ENCODE measurements at regions not wholly inside any gene's neighbourhood (a gene's known extent, or its start where the extent isn't known, plus 50 kb on each side); places are given as distances from the start of the nearest gene placed in this dataset.
A peak's percentile ranks its signal among the peaks of the same experiment; 100 is the strongest.

- Histone ChIP-seq H4K20me1 (ENCODE audit: insufficient read depth, low read length) (no peaks in the 10 kb centered on the region), H3K4me2 (ENCODE audit: insufficient read depth, low read length) (no peak overlapping the region), H3K36me3 (ENCODE audit: insufficient read depth, low read length) (no peaks in the 10 kb centered on the region), H3K9me3 (ENCODE audit: low read depth, low read length) (no peaks in the 10 kb centered on the region), H3K4me3 (ENCODE audit: insufficient read depth, low read length) (no peak overlapping the region), H3K27ac (ENCODE audit: low read depth, low read length) (no peak overlapping the region), H3K79me2 (ENCODE audit: insufficient read depth, low read length) (no peaks in the 10 kb centered on the region), H3K27me3 (ENCODE audit: insufficient read depth, low read length) (peaks cover 11% of the 10 kb centered on the region), H2AFZ (ENCODE audit: low read length) (no peak overlapping the region), H3K4me1 (ENCODE audit: insufficient read depth, low read length) (peaks cover 7% of the 10 kb centered on the region)
- DNase-seq (ENCODE audit: insufficient read length, low spot score, missing footprints) = no peak
- TF ChIP-seq, protein P1, sequence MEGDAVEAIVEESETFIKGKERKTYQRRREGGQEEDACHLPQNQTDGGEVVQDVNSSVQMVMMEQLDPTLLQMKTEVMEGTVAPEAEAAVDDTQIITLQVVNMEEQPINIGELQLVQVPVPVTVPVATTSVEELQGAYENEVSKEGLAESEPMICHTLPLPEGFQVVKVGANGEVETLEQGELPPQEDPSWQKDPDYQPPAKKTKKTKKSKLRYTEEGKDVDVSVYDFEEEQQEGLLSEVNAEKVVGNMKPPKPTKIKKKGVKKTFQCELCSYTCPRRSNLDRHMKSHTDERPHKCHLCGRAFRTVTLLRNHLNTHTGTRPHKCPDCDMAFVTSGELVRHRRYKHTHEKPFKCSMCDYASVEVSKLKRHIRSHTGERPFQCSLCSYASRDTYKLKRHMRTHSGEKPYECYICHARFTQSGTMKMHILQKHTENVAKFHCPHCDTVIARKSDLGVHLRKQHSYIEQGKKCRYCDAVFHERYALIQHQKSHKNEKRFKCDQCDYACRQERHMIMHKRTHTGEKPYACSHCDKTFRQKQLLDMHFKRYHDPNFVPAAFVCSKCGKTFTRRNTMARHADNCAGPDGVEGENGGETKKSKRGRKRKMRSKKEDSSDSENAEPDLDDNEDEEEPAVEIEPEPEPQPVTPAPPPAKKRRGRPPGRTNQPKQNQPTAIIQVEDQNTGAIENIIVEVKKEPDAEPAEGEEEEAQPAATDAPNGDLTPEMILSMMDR (IDR thresholded peaks at IDR 0.05; ENCODE audit: extremely low read depth, low read depth, low read length) = no peak
Observed at GRCh38 chr13:26927511-26927910, 166.9 kb upstream of the GPR12 start.

GRCh38 chr13:26926371-26926770, 165.8 kb upstream of the GPR12 start:
- Histone ChIP-seq H3K27me3 (ENCODE audit: insufficient read depth, low read length) (peaks cover 16% of the 10 kb centered on the region), H2AFZ (ENCODE audit: low read length) (no peak overlapping the region), H3K4me3 (ENCODE audit: insufficient read depth, low read length) (no peak overlapping the region), H3K36me3 (ENCODE audit: insufficient read depth, low read length) (no peaks in the 10 kb centered on the region), H3K79me2 (ENCODE audit: insufficient read depth, low read length) (no peaks in the 10 kb centered on the region), H3K4me1 (ENCODE audit: insufficient read depth, low read length) (peaks cover 7% of the 10 kb centered on the region), H3K27ac (ENCODE audit: low read depth, low read length) (no peak overlapping the region), H3K4me2 (ENCODE audit: insufficient read depth, low read length) (no peak overlapping the region), H4K20me1 (ENCODE audit: insufficient read depth, low read length) (no peaks in the 10 kb centered on the region), H3K9me3 (ENCODE audit: low read depth, low read length) (no peaks in the 10 kb centered on the region)
- TF ChIP-seq, protein P1 (IDR thresholded peaks at IDR 0.05; ENCODE audit: extremely low read depth, low read depth, low read length) = no peak
- no peak for DNase-seq (ENCODE audit: insufficient read length, low spot score, missing footprints)

GRCh38 chr13:26923824-26924605, 163.4 kb upstream of the GPR12 start:
- H4K20me1 ChIP-seq (ENCODE audit: insufficient read depth, low read length) = no peaks in the 10 kb centered on the region
- DNase-seq (ENCODE audit: insufficient read length, low spot score, missing footprints) = no peak
- H2AFZ ChIP-seq (ENCODE audit: low read length) = no peak overlapping the region
- H3K9me3 ChIP-seq (ENCODE audit: low read depth, low read length) = no peaks in the 10 kb centered on the region
- H3K4me2 ChIP-seq (ENCODE audit: insufficient read depth, low read length) = peak overlapping the region; percentile 37
- no peaks in the 10 kb centered on the region for H3K79me2 ChIP-seq (ENCODE audit: insufficient read depth, low read length)
- H3K27me3 ChIP-seq (ENCODE audit: insufficient read depth, low read length) = peaks cover 16% of the 10 kb centered on the region
- H3K4me1 ChIP-seq (ENCODE audit: insufficient read depth, low read length) = peaks cover 7% of the 10 kb centered on the region
- TF ChIP-seq, protein P1 (IDR thresholded peaks at IDR 0.05; ENCODE audit: extremely low read depth, low read depth, low read length) = no peak
- H3K27ac ChIP-seq (ENCODE audit: low read depth, low read length) = no peak overlapping the region
- H3K36me3 ChIP-seq (ENCODE audit: insufficient read depth, low read length) = no peaks in the 10 kb centered on the region
- no peak overlapping the region for H3K4me3 ChIP-seq (ENCODE audit: insufficient read depth, low read length)

- Histone ChIP-seq H3K27me3 (ENCODE audit: insufficient read depth, low read length) (peaks cover 20% of the 10 kb centered on the region), H3K36me3 (ENCODE audit: insufficient read depth, low read length) (no peaks in the 10 kb centered on the region), H2AFZ (ENCODE audit: low read length) (no peak overlapping the region), H3K4me3 (ENCODE audit: insufficient read depth, low read length) (no peak overlapping the region), H3K27ac (ENCODE audit: low read depth, low read length) (no peak overlapping the region), H3K4me1 (ENCODE audit: insufficient read depth, low read length) (peaks cover 7% of the 10 kb centered on the region), H3K79me2 (ENCODE audit: insufficient read depth, low read length) (no peaks in the 10 kb centered on the region), H3K4me2 (ENCODE audit: insufficient read depth, low read length) (no peak overlapping the region), H3K9me3 (ENCODE audit: low read depth, low read length) (no peaks in the 10 kb centered on the region), H4K20me1 (ENCODE audit: insufficient read depth, low read length) (no peaks in the 10 kb centered on the region)
- no peak for DNase-seq (ENCODE audit: insufficient read length, low spot score, missing footprints)
- TF ChIP-seq, protein P1 (IDR thresholded peaks at IDR 0.05; ENCODE audit: extremely low read depth, low read depth, low read length) = no peak
Observed at GRCh38 chr13:26921918-26922317, 161.3 kb upstream of the GPR12 start.

Data from osteoblast (primary cell).